Lower lobe of right lung (tissue), 2 donors: ENCODE measurements at regions not wholly inside any gene's neighbourhood (a gene's known extent, or its start where the extent isn't known, plus 50 kb on each side); places are given as distances from the start of the nearest gene placed in this dataset.

Source experiments
- ATAC-seq, 2 donors: fragments of 200-7000 bp; cut with Tn5 transposase; one replicate each; pipeline ENCODE4 v1.9.1; 2020 to 2022; ENCODE audit warnings: mild to moderate bottlenecking in 2 of 2, moderate library complexity in 2 of 2
- DNase-seq: peaks from one replicate; pipeline ENCODE4 v3.0.0-alpha.2; 2020
- H3K27ac ChIP-seq: fragments of 200-600 bp; one replicate; pipeline ENCODE4 v1.8.0; 2022
- H3K27me3 ChIP-seq: fragments of 200-600 bp; one replicate; pipeline ENCODE4 v1.8.0; 2022; ENCODE audit warnings: low read depth
- H3K36me3 ChIP-seq: fragments of 200-600 bp; one replicate; pipeline ENCODE4 v1.8.0; 2022; ENCODE audit warnings: mild to moderate bottlenecking
- H3K4me1 ChIP-seq: fragments of 200-600 bp; one replicate; pipeline ENCODE4 v1.8.0; 2022
- H3K4me3 ChIP-seq: fragments of 200-600 bp; one replicate; pipeline ENCODE4 v1.8.0; 2022; ENCODE audit warnings: mild to moderate bottlenecking
- H3K9me3 ChIP-seq: fragments of 200-600 bp; one replicate; pipeline ENCODE4 v1.8.0; 2022
- CTCF ChIP-seq: fragments of 200-600 bp; IDR thresholded peaks from one replicate; pipeline ENCODE4 v1.8.0; 2022; ENCODE audit warnings: antibody characterized with exemption, mild to moderate bottlenecking
- intact Hi-C: fragments of 100-400 bp; cut with DNase I; formaldehyde crosslinking; loops from one replicate; pipeline ENCODE4 v1.11.0; 2022
- donor health status: DM: no; HTN: yes; CAD: no; lungs with severe emphysema.

- Histone ChIP-seq H3K27ac (no peak overlapping the region), H3K27me3 (no peaks in the 10 kb centered on the region), H3K9me3 (no peaks in the 10 kb centered on the region), H3K4me3 (no peak overlapping the region), H3K4me1 (no peaks in the 10 kb centered on the region), H3K36me3 (no peaks in the 10 kb centered on the region)
- no peak for TF ChIP-seq CTCF
- DNase-seq, result no peak
- intact Hi-C loops, result no loop called here
- ATAC-seq, result no peak
These were observed 384.2 kb downstream of the SLITRK1 start for GRCh38 chr13:83498045-83498444.

- intact Hi-C loops, result no loop called here
- TF ChIP-seq CTCF, result no peak
- no peaks in the 10 kb centered on the region for H3K4me1 ChIP-seq
- no peak overlapping the region for H3K27ac ChIP-seq
- DNase-seq (no peak), ATAC-seq (no peak)
- H3K4me3 ChIP-seq, result no peak overlapping the region
- no peaks in the 10 kb centered on the region for H3K9me3 ChIP-seq
- H3K36me3 ChIP-seq, result no peaks in the 10 kb centered on the region
- no peaks in the 10 kb centered on the region for H3K27me3 ChIP-seq
These were observed 385.8 kb downstream of the SLITRK1 start for GRCh38 chr13:83496501-83496900.

GRCh38 chr13:83485101-83485500 lies 397.2 kb downstream of the SLITRK1 start:
- DNase-seq (no peak), ATAC-seq (no peak)
- intact Hi-C loops, result no loop called here
- Histone ChIP-seq H3K27me3 (no peaks in the 10 kb centered on the region), H3K36me3 (no peaks in the 10 kb centered on the region), H3K4me1 (no peaks in the 10 kb centered on the region), H3K4me3 (no peak overlapping the region), H3K9me3 (no peaks in the 10 kb centered on the region), H3K27ac (no peak overlapping the region)
- no peak for TF ChIP-seq CTCF

GRCh38 chr13:83471011-83471410 lies 411.3 kb downstream of the SLITRK1 start:
- no peak for ATAC-seq
- H3K9me3 ChIP-seq, result no peaks in the 10 kb centered on the region
- no peak for TF ChIP-seq CTCF
- no peak for DNase-seq
- intact Hi-C loops, result no loop called here
- no peaks in the 10 kb centered on the region for H3K27me3 ChIP-seq
- H3K4me1 ChIP-seq, result no peaks in the 10 kb centered on the region
- no peak overlapping the region for H3K4me3 ChIP-seq
- H3K27ac ChIP-seq, result no peak overlapping the region
- H3K36me3 ChIP-seq, result no peaks in the 10 kb centered on the region

GRCh38 chr13:83470133-83470797 lies 412.0 kb downstream of the SLITRK1 start:
- no peaks in the 10 kb centered on the region for H3K36me3 ChIP-seq
- no peak for TF ChIP-seq CTCF
- H3K9me3 ChIP-seq, result no peaks in the 10 kb centered on the region
- no peak overlapping the region for H3K4me3 ChIP-seq
- no peak for DNase-seq
- ATAC-seq, result no peak
- intact Hi-C loops, result no loop called here
- no peaks in the 10 kb centered on the region for H3K27me3 ChIP-seq
- no peak overlapping the region for H3K27ac ChIP-seq
- no peaks in the 10 kb centered on the region for H3K4me1 ChIP-seq
